Inflammatory macrophage (primary cell): ENCODE measurements at regions not wholly inside any gene's neighbourhood (a gene's known extent, or its start where the extent isn't known, plus 50 kb on each side); places are given as distances from the start of the nearest gene placed in this dataset.
"Not testable (repeated sequence)": the region's sequence is repeated elsewhere in the genome, so short reads cannot be mapped to it uniquely, and the experiment has no call there.

Source experiments
- DNase-seq, 2 donors: peaks; one replicate each; pipeline ENCODE4 v3.0.0-alpha.2; 2020 to 2022

- DNase-seq = no peak
Observed at GRCh38 chr18:60010513-60010912, 110.7 kb downstream of the PMAIP1 start.

- no peak for DNase-seq
Observed at GRCh38 chr18:60007661-60008060, 107.9 kb downstream of the PMAIP1 start.

- DNase-seq = no peak
Observed at GRCh38 chr18:60003610-60004185, 103.9 kb downstream of the PMAIP1 start.

GRCh38 chr18:59996370-59996966, 96.7 kb downstream of the PMAIP1 start:
- DNase-seq = peak; percentile 6 to 15

GRCh38 chr18:59994357-59994756, 94.6 kb downstream of the PMAIP1 start:
- no peak for DNase-seq

GRCh38 chr18:59993560-59993959, 93.8 kb downstream of the PMAIP1 start:
- no peak for DNase-seq

- DNase-seq = no peak
Observed at GRCh38 chr18:59990121-59990823, 90.5 kb downstream of the PMAIP1 start.

GRCh38 chr18:59988098-59988706, 88.4 kb downstream of the PMAIP1 start:
- peak; percentile 57 for DNase-seq

GRCh38 chr18:59987102-59987501, 87.3 kb downstream of the PMAIP1 start:
- no peak for DNase-seq

- DNase-seq = no peak
Observed at GRCh38 chr18:59986139-59986538, 86.3 kb downstream of the PMAIP1 start.

- no peak for DNase-seq
Observed at GRCh38 chr18:59985289-59985688, 85.5 kb downstream of the PMAIP1 start.

GRCh38 chr18:59983506-59983905, 83.7 kb downstream of the PMAIP1 start:
- no peak for DNase-seq

GRCh38 chr18:59980188-59980637, 80.4 kb downstream of the PMAIP1 start:
- no peak for DNase-seq

- no peak for DNase-seq
Observed at GRCh38 chr18:59971871-59972428, 72.2 kb downstream of the PMAIP1 start.

- DNase-seq = not testable (repeated sequence)
Observed at GRCh38 chr18:59971144-59971543, 71.3 kb downstream of the PMAIP1 start.

- DNase-seq = not testable (repeated sequence)
Observed at GRCh38 chr18:59969477-59970028, 69.8 kb downstream of the PMAIP1 start.

GRCh38 chr18:59968583-59968982, 68.8 kb downstream of the PMAIP1 start:
- DNase-seq = no peak

- DNase-seq = no peak
Observed at GRCh38 chr18:59967878-59968277, 68.1 kb downstream of the PMAIP1 start.

- DNase-seq = no peak
Observed at GRCh38 chr18:59966913-59967312, 67.1 kb downstream of the PMAIP1 start.

- no peak for DNase-seq
Observed at GRCh38 chr18:59963229-59963628, 63.4 kb downstream of the PMAIP1 start.

- no peak for DNase-seq
Observed at GRCh38 chr18:59961070-59961469, 61.3 kb downstream of the PMAIP1 start.

- no peak for DNase-seq
Observed at GRCh38 chr18:59960272-59960671, 60.5 kb downstream of the PMAIP1 start.

GRCh38 chr18:59959606-59960005, 59.8 kb downstream of the PMAIP1 start:
- DNase-seq = no peak
